Heart right ventricle (tissue), 16 donors: ENCODE measurements at regions not wholly inside any gene's neighbourhood (a gene's known extent, or its start where the extent isn't known, plus 50 kb on each side); places are given as distances from the start of the nearest gene placed in this dataset.

ENCODE experiments used
- ATAC-seq, 8 donors: fragments of 200-7000 bp; cut with Tn5 transposase; one replicate each; pipeline ENCODE4 v1.9.1; 2020; ENCODE audit warnings: mild to moderate bottlenecking in 8 of 8, moderate library complexity in 8 of 8, moderate number of reproducible peaks in 1 of 8
- DNase-seq, 2 donors: peaks; one replicate each; pipeline ENCODE4 v3.0.0-alpha.2; 2020
- H3K27ac ChIP-seq, 10 donors: fragments of 200-600 bp; sonication (generic) in 2 of 10; one replicate each; pipeline versions ENCODE4 v1.5.0 to v1.8.0; 2020 to 2022; ENCODE audit warnings: mild to moderate bottlenecking in 3 of 10
- H3K27me3 ChIP-seq, 7 donors: fragments of 200-600 bp; one replicate each; pipeline ENCODE4 v1.8.0; 2021 to 2022; ENCODE audit warnings: mild to moderate bottlenecking in 2 of 7
- H3K36me3 ChIP-seq, 9 donors: fragments of 200-600 bp; sonication (generic) in 1 of 9; one replicate each; pipeline versions ENCODE4 v1.5.0 to v1.8.0; 2020 to 2022; ENCODE audit warnings: mild to moderate bottlenecking in 2 of 9
- H3K4me1 ChIP-seq, 9 donors: fragments of 200-600 bp; sonication (generic) in 1 of 9; one replicate each; pipeline versions ENCODE4 v1.5.0 to v1.8.0; 2020 to 2022; ENCODE audit warnings: mild to moderate bottlenecking in 4 of 9
- H3K4me3 ChIP-seq, 10 donors: fragments of 200-600 bp; sonication (generic) in 2 of 10; one replicate each; pipeline versions ENCODE4 v1.5.0 to v1.8.0; 2020 to 2022; ENCODE audit warnings: mild to moderate bottlenecking in 7 of 10, moderate library complexity in 2 of 10
- H3K9me3 ChIP-seq, 11 donors: fragments of 200-600 bp in 10 of 11; sonication (generic) in 2 of 11; one replicate each; pipeline versions ENCODE4 v1.5.0 to v1.8.0; 2013 to 2022; ENCODE audit warnings: mild to moderate bottlenecking in 2 of 11, control low read depth in 1 of 11, moderate library complexity in 1 of 11
- WGBS, 2 donors: extraction: QIAGEN DNeasy Blood & Tissue Kit; methylation state at CpG; one replicate each; pipeline ENCODE4 v1.1.7; 2013; ENCODE audit warnings: inconsistent platforms in 1 of 2; 5-methylcytosine and 5-hydroxymethylcytosine counted together
- intact Hi-C, 10 donors: fragments of 100-400 bp; cut with DNase I; formaldehyde crosslinking; loops; one replicate each; pipeline versions ENCODE4 v1.11.1 to v1.14.2; 2022
- TF ChIP-seq, protein P1 (sequence below), 9 donors: fragments of 200-600 bp; sonication (generic) in 2 of 9; IDR thresholded peaks; one replicate each; pipeline versions ENCODE4 v1.5.0 to v1.8.0; 2021 to 2022; ENCODE audit warnings: antibody characterized with exemption in 9 of 9, mild to moderate bottlenecking in 5 of 9, moderate library complexity in 1 of 9
- donor health status: Arrhythmogenic right ventricular cardiomyopathy.
- donor health status: ischemic (EF 13 %, LVEDD 7.1; RV severe dilation, severe dysfunction).
- donor health status: healthy with polysubstance abuse.
- donor health status: DM: no; HTN: yes; CAD: no.
- donor health status: DM: no; HTN: no; CAD: no.
- donor health status: ischemic (EF 25% LVEDD 6.9; RV normal size, moderate dysfunction).
- donor health status: ischemic (EF 25% LVEDD 5.7; RV mildly dilated, moderate dysfunction).
- donor health status: healthy.
- donor health status: DM: yes; HTN: yes; CAD: no.
- donor health status: Ischemic cardiomyopathy.
- donor health status: ischemic (EF 35%, LVEDD 5.7; RV mildly dilated, moderate dysfunction).
- donor health status: nonischemic (EF 11% LVEDD 7.7; RV severe dilation, severe dysfunction).
- donor health status: DM: yes; HTN: yes; CAD: no.
- donor health status: PGD.
- donor health status: ischemic (EF 29% LVEDD 5.4; RV normal size, mild dysfunction).
- donor health status: nonischemic (EF 23%, LVEDD 6.1; RV moderate dilation, normal function).

DNA sequence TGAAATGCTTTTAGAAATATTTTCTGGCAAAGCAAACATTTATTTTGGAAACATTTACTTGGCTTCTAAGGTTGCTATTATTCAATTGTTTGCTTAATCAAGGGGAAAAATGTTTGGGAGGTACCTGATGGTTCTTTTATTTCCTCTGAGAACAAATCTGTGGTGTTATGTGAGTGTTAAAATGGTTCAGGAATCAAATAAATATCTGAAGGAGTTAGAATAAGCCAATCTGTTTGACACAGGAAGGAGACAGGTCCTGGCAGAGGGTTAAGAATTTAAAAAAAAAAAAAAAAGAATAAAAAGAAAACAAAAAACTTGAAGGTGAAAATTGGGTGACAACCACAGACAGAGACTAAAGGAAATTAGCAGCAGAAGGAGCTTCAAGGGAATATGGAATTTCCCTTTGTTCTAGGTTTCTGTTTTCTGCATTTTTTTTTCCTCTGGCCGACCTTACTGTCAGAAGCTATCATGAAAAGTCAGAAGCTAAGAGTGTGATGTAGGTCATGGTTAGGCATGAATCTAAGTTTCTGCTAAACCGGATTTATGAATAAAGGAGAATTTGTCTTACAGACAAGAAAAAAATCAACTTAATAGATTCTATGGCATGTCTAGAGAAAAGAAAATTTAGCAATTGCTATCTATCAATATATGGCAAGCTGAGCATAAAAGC lies 78.6 kb upstream of the PNPLA4 start:
- Histone ChIP-seq H3K27me3 (peaks cover 0 to 4% (median 0%) of the 10 kb centered on the region in 7 donors), H3K4me1 (peaks cover 0 to 14% (median 0%) of the 10 kb centered on the region in 9 donors), H3K4me3 (no peak overlapping the region), H3K36me3 (no peaks in the 10 kb centered on the region), H3K9me3 (no peaks in the 10 kb centered on the region), H3K27ac (no peak overlapping the region)
- TF ChIP-seq, protein P1, sequence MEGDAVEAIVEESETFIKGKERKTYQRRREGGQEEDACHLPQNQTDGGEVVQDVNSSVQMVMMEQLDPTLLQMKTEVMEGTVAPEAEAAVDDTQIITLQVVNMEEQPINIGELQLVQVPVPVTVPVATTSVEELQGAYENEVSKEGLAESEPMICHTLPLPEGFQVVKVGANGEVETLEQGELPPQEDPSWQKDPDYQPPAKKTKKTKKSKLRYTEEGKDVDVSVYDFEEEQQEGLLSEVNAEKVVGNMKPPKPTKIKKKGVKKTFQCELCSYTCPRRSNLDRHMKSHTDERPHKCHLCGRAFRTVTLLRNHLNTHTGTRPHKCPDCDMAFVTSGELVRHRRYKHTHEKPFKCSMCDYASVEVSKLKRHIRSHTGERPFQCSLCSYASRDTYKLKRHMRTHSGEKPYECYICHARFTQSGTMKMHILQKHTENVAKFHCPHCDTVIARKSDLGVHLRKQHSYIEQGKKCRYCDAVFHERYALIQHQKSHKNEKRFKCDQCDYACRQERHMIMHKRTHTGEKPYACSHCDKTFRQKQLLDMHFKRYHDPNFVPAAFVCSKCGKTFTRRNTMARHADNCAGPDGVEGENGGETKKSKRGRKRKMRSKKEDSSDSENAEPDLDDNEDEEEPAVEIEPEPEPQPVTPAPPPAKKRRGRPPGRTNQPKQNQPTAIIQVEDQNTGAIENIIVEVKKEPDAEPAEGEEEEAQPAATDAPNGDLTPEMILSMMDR (IDR thresholded peaks at IDR 0.05): no peak
- intact Hi-C loops: loop anchor here in 1 of 10 donors (10.0 kb wide), 1 partner anchor 359 kb away; no protein-coding TSS in a partner anchor
- no peak for DNase-seq
- 28 to 43% methylated on average over 2 of the region's 2 CpGs for WGBS, 2 donors
- ATAC-seq: no peak

DNA sequence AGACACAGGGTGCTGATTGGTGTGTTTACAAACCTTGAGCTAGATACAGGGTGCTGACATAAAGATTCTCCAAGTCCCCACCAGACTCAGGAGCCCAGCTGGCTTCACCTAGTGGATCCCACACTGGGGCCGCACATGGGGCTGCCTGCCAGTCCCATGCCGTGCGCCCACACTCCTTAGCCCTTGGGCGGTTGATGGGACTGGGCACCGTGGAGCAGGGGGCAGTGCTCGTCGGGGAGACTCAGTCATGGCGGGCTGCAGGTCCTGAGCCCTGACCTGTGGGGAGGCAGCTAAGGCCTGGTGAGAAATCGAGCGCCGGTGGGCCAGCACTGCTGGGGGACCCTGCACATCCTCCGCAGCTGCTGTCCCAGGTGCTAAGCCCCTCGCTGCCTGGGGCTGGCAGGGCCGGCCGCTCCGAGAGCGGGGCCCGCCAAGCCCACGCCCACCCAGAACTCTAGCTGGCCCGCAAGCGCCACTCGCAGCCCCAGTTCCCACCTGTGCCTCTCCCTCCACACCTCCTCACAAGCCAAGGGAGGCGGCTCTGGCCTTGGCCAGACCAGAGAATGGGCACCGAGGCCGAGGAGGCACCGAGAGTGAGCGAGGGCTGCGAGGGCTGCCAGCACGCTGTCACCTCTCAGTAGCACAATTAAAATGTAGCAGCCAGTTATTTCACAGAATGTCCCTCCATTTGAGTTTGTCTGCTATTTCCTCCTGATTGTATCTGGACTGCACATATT lies 76.1 kb upstream of the PNPLA4 start:
- intact Hi-C loops: loop anchor here in 1 of 10 donors (10.0 kb wide), 1 partner anchor 361 kb away; no protein-coding TSS in a partner anchor
- DNase-seq (no peak), ATAC-seq (no peak)
- Histone ChIP-seq H3K4me1 (peaks cover 0 to 14% (median 0%) of the 10 kb centered on the region in 9 donors), H3K9me3 (peaks cover 0 to 8% (median 0%) of the 10 kb centered on the region in 11 donors), H3K27ac (no peak overlapping the region), H3K36me3 (no peaks in the 10 kb centered on the region), H3K4me3 (no peak overlapping the region), H3K27me3 (no peaks in the 10 kb centered on the region)
- TF ChIP-seq, protein P1 (IDR thresholded peaks at IDR 0.05): no peak
- 95% methylated on average over 22 to 26 of the region's 29 CpGs for WGBS, 2 donors

DNA sequence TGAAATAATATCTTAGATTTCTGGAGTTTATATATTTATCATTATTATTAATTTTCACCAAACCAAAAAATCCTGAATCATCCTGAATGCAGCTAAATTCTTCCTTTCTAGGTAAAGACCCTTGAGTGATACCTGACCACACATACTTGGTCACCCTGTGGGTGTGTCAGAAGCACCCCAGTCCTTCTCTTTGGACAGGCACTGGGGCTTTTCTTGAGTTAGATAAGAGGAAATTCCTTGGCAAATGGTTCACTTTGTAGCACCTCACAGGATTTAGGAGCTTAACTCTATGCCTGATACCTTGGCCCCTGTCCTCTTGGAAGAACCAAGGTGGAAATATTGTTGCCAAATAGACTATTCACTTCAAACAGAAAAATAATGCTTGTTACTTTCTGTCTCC lies 69.6 kb upstream of the PNPLA4 start:
- TF ChIP-seq, protein P1 (IDR thresholded peaks at IDR 0.05): no peak
- Histone ChIP-seq H3K27me3 (no peaks in the 10 kb centered on the region), H3K4me3 (no peak overlapping the region), H3K36me3 (no peaks in the 10 kb centered on the region), H3K4me1 (no peaks in the 10 kb centered on the region), H3K27ac (no peak overlapping the region), H3K9me3 (peaks cover 0 to 8% (median 0%) of the 10 kb centered on the region in 11 donors)
- intact Hi-C loops: loop anchor here (2.0 to 10.0 kb wide), 6 partner anchors 368 to 818 kb away; partner anchors contain the start of gene ANOS1 (in 1 of the 10)
- DNase-seq: no peak
- no peak for ATAC-seq

DNA sequence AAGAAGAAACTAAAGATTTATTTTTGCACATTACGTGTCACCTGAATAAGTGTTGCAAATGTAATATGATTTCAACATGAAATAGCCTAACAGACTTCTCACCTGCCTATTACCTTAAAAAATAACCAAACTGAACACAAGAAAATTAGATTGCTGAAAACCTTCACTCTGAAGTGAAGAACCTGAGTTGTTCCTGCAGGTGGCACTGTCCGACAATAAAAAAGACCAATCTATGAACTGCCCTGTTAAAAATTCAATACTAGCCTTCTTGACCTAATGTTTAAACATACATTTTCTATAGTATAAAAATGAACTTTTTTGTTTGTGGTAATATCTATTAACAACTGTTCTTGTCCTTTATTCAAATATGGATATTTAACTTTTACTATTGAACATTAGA lies 69.2 kb upstream of the PNPLA4 start:
- Histone ChIP-seq H3K27me3 (no peaks in the 10 kb centered on the region), H3K36me3 (no peaks in the 10 kb centered on the region), H3K4me3 (no peak overlapping the region), H3K4me1 (no peaks in the 10 kb centered on the region), H3K27ac (no peak overlapping the region), H3K9me3 (peaks cover 0 to 8% (median 0%) of the 10 kb centered on the region in 11 donors)
- TF ChIP-seq, protein P1 (IDR thresholded peaks at IDR 0.05): peak; percentile 12 to 72 (median 61)
- WGBS, 2 donors: 12 to 23% methylated on average over 2 of the region's 2 CpGs
- peak in 1 of 2 donors; percentile 11 for DNase-seq
- ATAC-seq: no peak
- intact Hi-C loops: loop anchor here (2.0 to 10.0 kb wide), 6 partner anchors 368 to 818 kb away; partner anchors contain the start of gene ANOS1 (in 1 of the 10)
